Stimulated activated CD8-positive, alpha-beta memory T cell treated with anti-CD3 and anti-CD28 coated beads, Interleukin-4, amount 100 ng/mL, for 48 hours (primary cell): ENCODE measurements at regions not wholly inside any gene's neighbourhood (a gene's known extent, or its start where the extent isn't known, plus 50 kb on each side); places are given as distances from the start of the nearest gene placed in this dataset.
"Not testable (repeated sequence)": the region's sequence is repeated elsewhere in the genome, so short reads cannot be mapped to it uniquely, and the experiment has no call there.

Experiments used
- DNase-seq: peaks from one replicate; pipeline ENCODE4 v3.0.0-alpha.2; 2020

DNA sequence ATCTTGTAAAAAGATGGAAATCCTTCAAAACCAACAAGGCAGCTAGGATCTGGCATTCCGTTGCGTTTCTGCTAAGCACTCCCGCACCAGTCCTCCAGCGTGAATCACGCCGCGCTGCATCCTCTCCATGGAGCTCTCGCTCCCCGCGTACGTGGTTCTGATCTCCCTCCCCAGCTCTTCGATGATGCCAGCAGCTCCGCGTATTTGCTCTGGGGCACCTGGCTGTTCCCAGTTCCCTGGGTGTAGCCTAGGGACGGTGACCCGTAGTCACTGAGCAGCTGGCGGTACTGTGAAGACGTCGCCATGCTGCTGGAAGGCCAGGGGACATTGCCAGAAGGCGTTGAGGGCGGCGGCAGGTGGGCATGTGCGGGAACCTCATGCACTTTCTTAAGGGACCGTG is 407.5 kb downstream of the RNF144A start:
- no peak for DNase-seq

DNA sequence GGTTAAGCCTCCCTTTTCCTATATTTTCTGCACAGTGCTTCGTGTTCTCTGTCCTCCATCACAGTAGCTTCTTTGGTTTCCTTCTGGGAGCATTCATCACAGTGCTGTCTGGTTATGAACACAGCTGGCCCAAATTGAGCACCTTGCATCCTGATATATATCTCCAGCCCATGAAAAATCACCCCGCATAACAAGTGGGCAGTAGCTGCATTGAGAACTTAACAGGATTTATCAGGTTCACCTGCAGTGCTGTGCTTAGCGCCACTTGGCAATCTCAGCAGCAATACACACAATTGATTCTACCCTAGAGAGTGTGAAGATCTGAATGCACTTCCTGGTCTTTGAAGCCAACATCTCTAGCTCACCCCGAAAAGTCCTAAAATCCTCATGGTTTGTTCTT is 408.0 kb downstream of the RNF144A start:
- no peak for DNase-seq

DNA sequence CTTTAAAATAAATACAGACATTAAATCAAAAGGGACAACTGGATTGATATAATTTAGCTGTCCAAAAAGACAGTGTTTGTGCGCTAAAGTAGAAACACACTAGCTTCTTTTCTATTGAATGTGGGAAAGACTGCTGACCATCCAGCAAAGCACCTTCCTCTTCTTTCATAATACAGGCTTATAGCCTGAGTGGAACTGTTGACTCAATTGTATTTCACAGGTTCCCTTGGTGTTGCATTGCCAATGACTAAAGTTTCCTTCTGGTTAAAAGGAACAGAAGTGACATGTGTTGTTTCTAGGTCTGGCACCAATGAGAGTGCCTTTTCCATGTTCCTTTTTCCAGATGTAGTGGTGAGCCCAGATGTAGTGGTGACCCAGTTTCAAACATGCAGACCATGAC is 412.3 kb downstream of the RNF144A start:
- no peak for DNase-seq

GRCh38 chr2:7333189-7333765 is 416.1 kb downstream of the RNF144A start:
- no peak for DNase-seq

GRCh38 chr2:7333960-7334493 is 416.8 kb downstream of the RNF144A start:
- no peak for DNase-seq

- no peak for DNase-seq
Observed at GRCh38 chr2:7338961-7339360, 421.7 kb downstream of the RNF144A start.

DNA sequence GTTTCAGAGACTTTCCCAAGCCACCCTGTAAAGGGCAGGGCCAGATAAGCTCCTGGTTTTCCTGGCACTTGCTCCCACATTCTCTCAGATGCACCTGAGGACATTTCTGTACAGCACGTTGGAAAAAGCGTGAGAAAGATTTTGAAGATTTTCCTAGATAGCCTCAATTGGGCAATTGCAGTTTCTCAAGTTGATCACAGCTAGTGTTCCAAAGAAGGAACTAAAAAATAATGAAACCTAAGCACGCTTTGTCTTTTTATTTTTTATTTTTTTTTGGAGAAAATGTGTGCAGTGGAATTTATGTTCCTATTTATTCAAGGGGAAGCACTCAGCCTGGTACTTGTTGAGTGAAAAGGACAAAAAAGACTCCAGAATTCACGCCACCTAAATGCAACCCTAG is 429.1 kb downstream of the RNF144A start:
- no peak for DNase-seq

DNA sequence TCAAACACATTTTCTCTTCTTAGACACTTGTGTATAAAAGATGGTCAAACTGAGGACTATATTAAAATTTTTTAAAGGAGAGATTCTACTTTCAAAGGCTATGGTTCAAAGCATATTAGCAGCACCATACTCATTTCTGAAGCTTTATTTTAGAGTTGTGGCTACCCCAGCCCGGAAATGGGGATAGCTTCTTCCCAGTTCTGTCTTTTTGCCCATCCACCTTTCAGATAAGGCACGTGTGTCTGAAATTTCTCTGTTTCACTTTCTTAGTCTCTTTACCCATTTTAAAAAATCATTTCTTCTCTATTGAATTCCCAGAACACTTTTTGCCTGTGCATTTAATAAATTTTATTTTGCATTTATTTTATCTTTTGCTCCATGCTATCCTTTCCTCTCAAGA is 431.5 kb downstream of the RNF144A start:
- no peak for DNase-seq

- no peak for DNase-seq
Observed at GRCh38 chr2:7352191-7352590, 435.0 kb downstream of the RNF144A start.

- no peak for DNase-seq
Observed at GRCh38 chr2:7353571-7353970, 436.4 kb downstream of the RNF144A start.

GRCh38 chr2:7355781-7356180 is 438.6 kb downstream of the RNF144A start:
- no peak for DNase-seq

DNA sequence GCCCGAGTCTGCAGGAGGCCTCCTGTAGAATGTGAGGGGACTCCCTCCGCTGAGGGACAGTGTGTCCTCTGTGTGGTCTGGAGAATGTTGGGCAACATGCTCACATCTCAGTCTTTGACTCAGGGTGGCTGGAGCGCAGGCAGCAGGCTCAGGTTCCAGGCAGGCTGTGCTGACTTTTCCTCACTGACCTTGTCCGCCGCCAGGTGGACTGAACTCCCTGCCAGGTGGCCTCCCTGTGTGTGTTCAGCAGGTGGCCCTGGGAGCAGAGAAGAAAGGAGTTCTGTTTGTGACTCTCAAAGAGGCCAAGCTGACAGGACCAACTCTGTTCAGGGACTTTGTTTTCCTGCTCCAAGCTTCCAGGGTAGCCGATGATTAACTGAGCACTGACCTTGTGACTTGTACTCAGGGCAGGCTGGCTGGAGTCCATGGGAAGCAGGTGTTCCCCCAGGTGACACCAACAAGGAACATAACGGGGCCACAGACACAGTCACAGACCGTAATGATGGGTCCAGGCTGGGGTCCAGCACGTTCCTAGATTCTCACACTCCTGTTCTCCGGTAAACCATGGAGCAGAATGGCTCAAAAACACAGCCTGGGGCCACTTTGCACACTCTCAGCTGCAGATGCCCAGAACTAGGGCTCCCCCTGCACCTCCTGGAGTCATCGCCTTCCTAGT is 439.8 kb downstream of the RNF144A start:
- no peak for DNase-seq

GRCh38 chr2:7357993-7358392 is 440.8 kb downstream of the RNF144A start:
- no peak for DNase-seq

DNA sequence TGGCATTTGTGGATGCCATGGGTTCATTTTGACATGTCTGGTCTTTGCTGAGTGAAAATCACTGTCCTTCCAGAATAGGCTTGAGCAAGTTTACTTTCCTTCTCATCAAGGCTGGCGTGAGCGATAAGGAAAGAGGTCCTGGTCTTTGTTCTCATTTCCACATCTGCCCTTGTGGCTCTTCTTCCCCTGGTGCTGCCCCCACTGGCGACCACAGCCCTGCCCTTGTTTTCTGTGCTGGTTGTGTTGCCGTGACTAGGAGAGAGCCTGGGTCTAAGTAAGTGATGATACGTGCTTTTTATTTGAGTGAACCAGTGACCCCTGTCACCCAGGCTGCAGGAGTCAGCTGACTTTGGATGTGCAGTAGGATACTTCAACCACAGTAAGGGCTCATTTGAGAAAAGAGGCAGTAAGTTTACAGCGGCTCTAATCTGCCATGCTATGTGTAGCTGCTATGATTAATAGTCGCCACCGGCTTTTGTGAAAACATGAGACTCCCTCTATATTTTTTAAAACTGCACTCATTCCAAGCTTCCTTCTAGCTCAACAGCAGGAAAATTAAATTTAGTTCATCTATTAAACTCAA is 441.7 kb downstream of the RNF144A start:
- no peak for DNase-seq

DNA sequence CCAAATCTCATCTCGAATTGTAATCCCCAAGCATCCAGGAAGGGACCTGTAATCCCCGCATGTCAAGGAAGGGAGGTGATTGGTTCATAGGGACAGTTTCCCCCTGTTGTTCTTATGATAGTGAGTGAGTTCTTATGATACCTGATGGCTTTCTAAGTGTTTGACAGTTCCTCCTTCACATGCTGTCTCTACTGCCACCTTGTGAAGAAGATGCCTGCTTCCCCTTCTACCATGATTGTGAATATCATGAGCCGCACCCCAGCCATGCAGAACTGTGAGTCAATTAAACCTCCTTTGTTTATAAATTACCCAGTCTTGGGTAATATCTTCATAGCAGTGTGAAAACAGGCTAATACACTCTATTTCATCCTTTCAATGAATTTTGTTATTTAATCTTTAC is 446.7 kb downstream of the RNF144A start:
- no peak for DNase-seq

GRCh38 chr2:7368211-7368610 is 451.0 kb downstream of the RNF144A start:
- DNase-seq: no peak

- DNase-seq: no peak
Observed at GRCh38 chr2:7373156-7373555, 455.9 kb downstream of the RNF144A start.

DNA sequence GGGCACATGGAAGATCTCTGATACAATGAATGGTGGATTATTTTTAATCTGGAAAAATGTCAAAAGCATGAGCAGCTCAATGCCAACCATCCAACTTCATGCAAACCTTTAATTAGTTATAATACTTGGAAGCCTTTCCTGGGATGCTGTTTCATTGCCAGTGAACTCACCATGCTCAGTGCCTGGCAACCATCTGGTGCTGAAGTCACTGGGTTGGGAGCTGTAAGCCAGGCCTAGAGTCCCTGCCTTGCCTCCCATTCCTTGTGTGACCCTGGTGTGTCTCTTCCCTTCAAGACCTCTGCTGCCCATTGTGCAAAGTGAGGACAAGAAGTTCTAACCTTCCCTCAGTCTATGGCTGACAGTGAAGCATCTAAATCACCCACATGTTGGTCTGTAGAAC is 458.7 kb downstream of the RNF144A start:
- DNase-seq: no peak

DNA sequence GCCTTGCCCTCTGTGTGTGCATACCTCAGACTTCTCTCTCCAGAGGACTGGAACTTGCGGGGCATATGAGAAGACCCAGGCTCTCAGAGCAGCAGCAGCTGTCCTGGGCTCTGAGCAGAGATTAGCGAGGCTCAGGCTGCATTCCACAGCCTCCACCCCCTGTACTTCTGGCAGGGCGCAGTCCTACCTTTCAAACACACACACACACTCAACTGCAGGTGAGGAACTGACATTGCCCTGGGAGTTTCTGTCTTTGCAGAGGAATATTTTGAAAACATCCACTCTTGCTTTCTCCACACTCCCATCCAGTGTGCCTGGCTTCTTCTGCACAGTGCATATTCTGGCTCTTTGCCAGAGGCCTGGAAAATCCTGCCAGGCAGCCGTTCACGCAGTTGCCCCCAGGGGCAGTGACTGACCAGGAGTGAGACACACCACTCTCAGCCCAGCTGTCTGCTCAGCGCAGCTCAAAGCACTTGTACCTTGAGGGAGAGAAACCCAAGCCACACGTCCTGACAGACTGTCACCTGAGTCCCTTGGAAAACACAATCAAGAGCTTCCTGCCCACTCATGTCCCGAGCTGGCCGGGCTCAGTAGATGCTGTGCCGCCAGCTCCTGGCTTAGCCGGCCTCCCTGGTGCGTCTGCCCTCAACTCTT is 460.8 kb downstream of the RNF144A start:
- no peak for DNase-seq

- DNase-seq: no peak
Observed at GRCh38 chr2:7378591-7378990, 461.4 kb downstream of the RNF144A start.

DNA sequence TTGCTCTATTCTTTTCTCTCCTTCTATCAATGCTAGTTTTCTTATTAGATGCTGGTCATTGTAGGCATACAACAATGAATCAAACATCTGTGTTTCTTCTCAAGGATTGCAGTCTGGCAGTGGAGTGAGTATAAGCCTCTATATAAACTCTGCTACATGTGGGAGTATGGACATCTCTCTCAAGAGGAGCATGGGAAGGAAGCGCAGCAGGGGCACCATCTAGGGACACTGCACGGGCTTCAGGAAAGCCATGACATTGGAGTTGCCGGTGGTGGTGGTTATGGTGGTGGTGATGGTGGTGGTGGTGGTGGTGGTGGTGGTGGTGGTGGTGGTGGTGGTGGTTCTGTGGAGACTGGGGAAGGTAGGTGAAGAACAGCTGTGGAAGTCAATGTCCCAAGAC is 462.6 kb downstream of the RNF144A start:
- DNase-seq: no peak

DNA sequence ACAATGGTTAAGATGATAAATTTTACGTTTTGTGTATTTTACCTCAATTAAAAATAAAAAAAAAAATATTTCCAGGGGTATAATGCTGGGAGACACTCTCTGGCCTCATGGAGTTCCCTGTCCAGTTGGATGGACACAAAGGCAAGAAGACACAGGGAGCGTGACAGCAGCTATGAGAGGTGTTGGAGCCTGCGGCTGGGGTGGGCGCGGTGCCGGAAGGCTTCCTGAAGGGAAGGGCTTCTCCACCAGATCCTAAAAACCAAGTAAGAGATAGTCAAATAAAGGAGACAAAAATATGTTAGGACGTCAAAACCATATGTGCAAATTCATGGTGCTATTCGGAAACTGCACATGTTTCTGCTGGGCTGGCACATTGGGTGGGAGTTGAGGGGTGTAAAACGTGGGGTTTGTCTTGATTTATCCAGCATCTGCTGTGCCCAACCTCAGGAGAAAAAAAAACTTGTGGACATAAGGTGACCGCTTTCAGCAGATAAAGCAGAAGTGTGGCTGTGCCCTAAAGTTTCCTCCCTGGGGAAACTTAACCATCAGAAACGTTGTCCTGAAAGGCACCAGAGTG is 467.6 kb downstream of the RNF144A start:
- DNase-seq: no peak

DNA sequence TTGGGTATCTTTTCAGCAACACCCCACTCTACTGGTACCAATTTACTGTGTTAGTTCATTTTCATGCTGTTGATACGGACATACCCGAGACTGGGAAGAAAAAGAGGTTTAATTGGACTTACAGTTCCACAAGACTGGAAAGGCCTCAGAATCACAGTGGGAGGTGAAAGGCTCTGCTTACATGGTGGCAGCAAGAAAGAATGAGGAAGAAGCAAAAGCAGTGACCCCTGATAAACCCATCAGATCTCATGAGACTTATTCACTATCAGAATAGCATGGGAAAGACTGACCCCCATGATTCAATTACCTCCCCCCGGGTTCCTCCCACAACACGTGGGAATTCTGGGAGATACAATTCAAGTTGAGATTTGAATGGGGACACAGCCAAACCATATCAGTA is 473.1 kb downstream of the RNF144A start:
- not testable (repeated sequence) for DNase-seq
